Right lobe of liver (tissue), 6 donors: ENCODE measurements at regions not wholly inside any gene's neighbourhood (a gene's known extent, or its start where the extent isn't known, plus 50 kb on each side); places are given as distances from the start of the nearest gene placed in this dataset.

Experiments used
- ATAC-seq, 4 donors: fragments of 200-7000 bp; cut with Tn5 transposase; one replicate each; pipeline ENCODE4 v1.9.1; 2020; ENCODE audit warnings: mild to moderate bottlenecking in 4 of 4, moderate library complexity in 4 of 4
- DNase-seq, 3 donors: peaks; one replicate each; pipeline ENCODE4 v3.0.0-alpha.2; 2020
- H3K27ac ChIP-seq, 3 donors: fragments of 200-600 bp; one replicate each; pipeline ENCODE4 v1.8.0; 2022
- H3K27me3 ChIP-seq, 2 donors: fragments of 200-600 bp; one replicate each; pipeline ENCODE4 v1.8.0; 2022
- H3K36me3 ChIP-seq, 4 donors: fragments of 200-600 bp; sonication (generic) in 1 of 4; one replicate each; pipeline versions ENCODE4 v1.5.1 to v1.8.0; 2017 to 2022; ENCODE audit warnings: control low read depth in 1 of 4
- H3K4me1 ChIP-seq, 4 donors: fragments of 200-600 bp; sonication (generic) in 1 of 4; one replicate each; pipeline versions ENCODE4 v1.5.1 to v1.8.0; 2017 to 2022; ENCODE audit warnings: control low read depth in 1 of 4
- H3K4me3 ChIP-seq, 3 donors: fragments of 200-600 bp; one replicate each; pipeline ENCODE4 v1.8.0; 2022
- H3K9me3 ChIP-seq, 4 donors: fragments of 200-600 bp; sonication (generic) in 1 of 4; one replicate each; pipeline versions ENCODE4 v1.5.1 to v1.8.0; 2017 to 2022; ENCODE audit warnings: control low read depth in 1 of 4
- POLR2A ChIP-seq: fragments of 450-650 bp; IDR thresholded peaks from one replicate; pipeline ENCODE4 v1.6.1; 2017; ENCODE audit warnings: antibody characterized with exemption, mild to moderate bottlenecking
- WGBS: methylation state at CpG from one replicate; pipeline ENCODE4 v1.1.6; 2018; ENCODE audit warnings: low coverage, low lambda C conversion rate; ENCODE audit not compliant: insufficient coverage; ENCODE audit errors: missing lambda C conversion rate; 5-methylcytosine and 5-hydroxymethylcytosine counted together
- intact Hi-C, 2 donors: fragments of 100-400 bp; cut with DNase I; formaldehyde crosslinking; loops; one replicate each; pipeline versions ENCODE4 v1.11.2 to v1.14.1; 2022
- TF ChIP-seq, protein P1 (sequence below), 4 donors: fragments of 200-600 bp in 3 of 4; fragments of 450-650 bp in 1 of 4; IDR thresholded peaks; one replicate each; pipeline versions ENCODE4 v1.5.1 to v1.8.0; 2016 to 2022; ENCODE audit warnings: antibody characterized with exemption in 4 of 4, mild to moderate bottlenecking in 2 of 4
- donor health status: DM: no; HTN: yes; CAD: no.
- donor health status: DM: no; HTN: no; CAD: no.
- donor health status: DM: no; HTN: no; CAD: no.
- donor health status: DM: no; HTN: yes; CAD: no.
- donor health status: DM: no; HTN: yes; CAD: no.

- Histone ChIP-seq H3K4me1 (no peaks in the 10 kb centered on the region), H3K36me3 (no peaks in the 10 kb centered on the region), H3K27me3 (no peaks in the 10 kb centered on the region), H3K27ac (no peak overlapping the region), H3K4me3 (no peak overlapping the region), H3K9me3 (no peaks in the 10 kb centered on the region)
- intact Hi-C loops, result no loop called here
- ATAC-seq, result no peak
- TF ChIP-seq, protein P1, sequence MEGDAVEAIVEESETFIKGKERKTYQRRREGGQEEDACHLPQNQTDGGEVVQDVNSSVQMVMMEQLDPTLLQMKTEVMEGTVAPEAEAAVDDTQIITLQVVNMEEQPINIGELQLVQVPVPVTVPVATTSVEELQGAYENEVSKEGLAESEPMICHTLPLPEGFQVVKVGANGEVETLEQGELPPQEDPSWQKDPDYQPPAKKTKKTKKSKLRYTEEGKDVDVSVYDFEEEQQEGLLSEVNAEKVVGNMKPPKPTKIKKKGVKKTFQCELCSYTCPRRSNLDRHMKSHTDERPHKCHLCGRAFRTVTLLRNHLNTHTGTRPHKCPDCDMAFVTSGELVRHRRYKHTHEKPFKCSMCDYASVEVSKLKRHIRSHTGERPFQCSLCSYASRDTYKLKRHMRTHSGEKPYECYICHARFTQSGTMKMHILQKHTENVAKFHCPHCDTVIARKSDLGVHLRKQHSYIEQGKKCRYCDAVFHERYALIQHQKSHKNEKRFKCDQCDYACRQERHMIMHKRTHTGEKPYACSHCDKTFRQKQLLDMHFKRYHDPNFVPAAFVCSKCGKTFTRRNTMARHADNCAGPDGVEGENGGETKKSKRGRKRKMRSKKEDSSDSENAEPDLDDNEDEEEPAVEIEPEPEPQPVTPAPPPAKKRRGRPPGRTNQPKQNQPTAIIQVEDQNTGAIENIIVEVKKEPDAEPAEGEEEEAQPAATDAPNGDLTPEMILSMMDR (IDR thresholded peaks at IDR 0.05), result no peak
- no peak for TF ChIP-seq POLR2A
- no peak for DNase-seq
- 54% methylated on average over 4 of the region's 4 CpGs for WGBS
These were observed 754.9 kb downstream of the SQOR start for GRCh38 chr15:46389739-46390138.

- Histone ChIP-seq H3K4me3 (no peak overlapping the region), H3K27me3 (no peaks in the 10 kb centered on the region), H3K4me1 (no peaks in the 10 kb centered on the region), H3K36me3 (no peaks in the 10 kb centered on the region), H3K9me3 (no peaks in the 10 kb centered on the region), H3K27ac (no peak overlapping the region)
- TF ChIP-seq POLR2A, result no peak
- TF ChIP-seq, protein P1 (IDR thresholded peaks at IDR 0.05), result no peak
- 67% methylated on average over 1 of the region's 2 CpGs for WGBS
- no peak for DNase-seq
- intact Hi-C loops, result no loop called here
- ATAC-seq, result no peak
These were observed 759.6 kb downstream of the SQOR start for GRCh38 chr15:46394463-46394862.

- ATAC-seq (no peak), DNase-seq (no peak)
- Histone ChIP-seq H3K4me3 (no peak overlapping the region), H3K27me3 (no peaks in the 10 kb centered on the region), H3K4me1 (no peaks in the 10 kb centered on the region), H3K36me3 (no peaks in the 10 kb centered on the region), H3K9me3 (no peaks in the 10 kb centered on the region), H3K27ac (no peak overlapping the region)
- intact Hi-C loops, result no loop called here
- TF ChIP-seq, protein P1 (IDR thresholded peaks at IDR 0.05), result no peak
- TF ChIP-seq POLR2A, result no peak
- WGBS, result 50% methylated on average over 2 of the region's 2 CpGs
These were observed 773.5 kb downstream of the SQOR start for GRCh38 chr15:46408312-46408711.

GRCh38 chr15:46409841-46410301, 775.0 kb downstream of the SQOR start:
- WGBS, result 36% methylated on average over 4 of the region's 4 CpGs

More at GRCh38 chr15:46409841-46410301, 775.0 kb downstream of the SQOR start:
- Histone ChIP-seq H3K9me3 (no peaks in the 10 kb centered on the region), H3K4me3 (no peak overlapping the region), H3K27ac (no peak overlapping the region), H3K36me3 (no peaks in the 10 kb centered on the region), H3K27me3 (no peaks in the 10 kb centered on the region), H3K4me1 (no peaks in the 10 kb centered on the region)
- TF ChIP-seq, protein P1 (IDR thresholded peaks at IDR 0.05), result no peak
- no peak for TF ChIP-seq POLR2A
- intact Hi-C loops, result no loop called here
- DNase-seq, result no peak
- no peak for ATAC-seq
